ENCODE measurements at regions not wholly inside any gene's neighbourhood (a gene's known extent, or its start where the extent isn't known, plus 50 kb on each side); places are given as distances from the start of the nearest gene placed in this dataset.
"Not testable (repeated sequence)": the region's sequence is repeated elsewhere in the genome, so short reads cannot be mapped to it uniquely, and the experiment has no call there.

GRCh38 chr10:4254101-4254994 is 469.3 kb upstream of the KLF6 start:
- no peak for DNase-seq

- DNase-seq = no peak
These were observed 467.7 kb upstream of the KLF6 start for GRCh38 chr10:4252701-4253100.

- DNase-seq = no peak
These were observed 465.5 kb upstream of the KLF6 start for GRCh38 chr10:4250587-4250887.

- DNase-seq = no peak
These were observed 465.0 kb upstream of the KLF6 start for GRCh38 chr10:4249841-4250586.

GRCh38 chr10:4247379-4247778 is 462.4 kb upstream of the KLF6 start:
- DNase-seq = no peak

- DNase-seq = no peak
These were observed 461.9 kb upstream of the KLF6 start for GRCh38 chr10:4246881-4247358.

GRCh38 chr10:4243651-4244050 is 458.6 kb upstream of the KLF6 start:
- no peak for DNase-seq

- no peak for DNase-seq
These were observed 458.2 kb upstream of the KLF6 start for GRCh38 chr10:4243169-4243568.

- no peak for DNase-seq
These were observed 457.6 kb upstream of the KLF6 start for GRCh38 chr10:4242561-4243035.

- DNase-seq = no peak
These were observed 456.8 kb upstream of the KLF6 start for GRCh38 chr10:4241724-4242345.

- no peak for DNase-seq
These were observed 455.7 kb upstream of the KLF6 start for GRCh38 chr10:4240608-4241197.

- no peak for DNase-seq
These were observed 454.2 kb upstream of the KLF6 start for GRCh38 chr10:4239186-4239585.

GRCh38 chr10:4236905-4237304 is 451.9 kb upstream of the KLF6 start:
- not testable (repeated sequence) for DNase-seq

- peak; percentile 62 to 73 for DNase-seq
These were observed 449.7 kb upstream of the KLF6 start for GRCh38 chr10:4234661-4235060.

GRCh38 chr10:4231439-4231838 is 446.4 kb upstream of the KLF6 start:
- no peak for DNase-seq

- DNase-seq = no peak
These were observed 445.0 kb upstream of the KLF6 start for GRCh38 chr10:4230036-4230435.

- DNase-seq = no peak
These were observed 444.1 kb upstream of the KLF6 start for GRCh38 chr10:4229106-4229505.

GRCh38 chr10:4227586-4227985 is 442.6 kb upstream of the KLF6 start:
- DNase-seq = no peak

GRCh38 chr10:4226941-4227540 is 442.0 kb upstream of the KLF6 start:
- DNase-seq = no peak

- no peak for DNase-seq
These were observed 439.2 kb upstream of the KLF6 start for GRCh38 chr10:4224178-4224577.

- DNase-seq = not testable (repeated sequence)
These were observed 436.3 kb upstream of the KLF6 start for GRCh38 chr10:4221310-4221709.

- no peak for DNase-seq
These were observed 434.9 kb upstream of the KLF6 start for GRCh38 chr10:4219901-4220300.

- DNase-seq = no peak
These were observed 432.6 kb upstream of the KLF6 start for GRCh38 chr10:4217653-4218052.

Measured in CD4-positive, alpha-beta T cell treated with Interleukin-4 for 1 hour (primary cell).